ENCODE measurements at regions not wholly inside any gene's neighbourhood (a gene's known extent, or its start where the extent isn't known, plus 50 kb on each side); places are given as distances from the start of the nearest gene placed in this dataset.
"Not testable (repeated sequence)": the region's sequence is repeated elsewhere in the genome, so short reads cannot be mapped to it uniquely, and the experiment has no call there.

GRCh38 chr2:111319552-111319951 lies 198.8 kb downstream of the BCL2L11 start:
- H3K27me3 ChIP-seq (ENCODE audit: control insufficient read depth in 2 of 2, insufficient read depth in 1 of 2, low read length in 1 of 2); DNase-seq (ENCODE audit: low read depth in 6 of 9, low spot score in 9 of 9): not testable (repeated sequence)
- 98% methylated on average over 3 of the region's 6 CpGs for WGBS

GRCh38 chr2:111320264-111320663 lies 199.6 kb downstream of the BCL2L11 start:
- not testable (repeated sequence) for H3K27ac ChIP-seq (ENCODE audit: low read depth in 1 of 2, low read length in 1 of 2); DNase-seq (ENCODE audit: low read depth in 6 of 9, low spot score in 9 of 9); H3K4me1 ChIP-seq (ENCODE audit: control insufficient read depth in 2 of 2, insufficient read depth in 2 of 2, low read length in 2 of 2); H3K4me3 ChIP-seq (ENCODE audit: low read length in 2 of 2); H3K27me3 ChIP-seq (ENCODE audit: control insufficient read depth in 2 of 2, insufficient read depth in 1 of 2, low read length in 1 of 2); H3K9me3 ChIP-seq (ENCODE audit: control insufficient read depth in 2 of 2, insufficient read depth in 1 of 2, low read length in 1 of 2); H3K36me3 ChIP-seq (ENCODE audit: control insufficient read depth in 2 of 2, insufficient read depth in 2 of 2, low read length in 1 of 2)
- 72% methylated on average over 3 of the region's 3 CpGs for WGBS

More at GRCh38 chr2:111319552-111319951, 198.8 kb downstream of the BCL2L11 start:
- not testable (repeated sequence) for H3K9me3 ChIP-seq (ENCODE audit: control insufficient read depth in 2 of 2, insufficient read depth in 1 of 2, low read length in 1 of 2); H3K4me3 ChIP-seq (ENCODE audit: low read length in 2 of 2); H3K4me1 ChIP-seq (ENCODE audit: control insufficient read depth in 2 of 2, insufficient read depth in 2 of 2, low read length in 2 of 2); H3K36me3 ChIP-seq (ENCODE audit: control insufficient read depth in 2 of 2, insufficient read depth in 2 of 2, low read length in 1 of 2); H3K27ac ChIP-seq (ENCODE audit: low read depth in 1 of 2, low read length in 1 of 2)

DNA sequence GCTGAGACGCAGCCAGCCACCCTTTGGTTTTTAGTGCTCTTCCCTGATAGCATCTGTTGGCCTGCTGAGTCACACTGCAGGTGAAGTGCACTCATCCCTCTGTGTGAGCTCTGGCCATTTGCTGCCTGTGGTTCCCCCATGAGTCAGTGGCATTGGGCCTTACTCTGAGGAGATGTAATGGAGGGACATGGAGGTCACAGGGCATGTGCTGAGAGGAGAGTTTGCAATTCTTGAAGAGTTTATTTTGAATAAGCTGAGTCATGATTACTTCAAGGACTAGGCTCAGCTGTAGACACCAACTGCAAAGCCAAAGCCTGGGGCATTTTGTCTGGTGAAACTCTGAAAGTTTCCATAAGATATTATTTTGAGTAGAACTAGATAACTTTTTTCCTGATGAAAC lies 200.3 kb downstream of the BCL2L11 start:
- not testable (repeated sequence) for H3K27ac ChIP-seq (ENCODE audit: low read depth in 1 of 2, low read length in 1 of 2); H3K9me3 ChIP-seq (ENCODE audit: control insufficient read depth in 2 of 2, insufficient read depth in 1 of 2, low read length in 1 of 2); H3K4me3 ChIP-seq (ENCODE audit: low read length in 2 of 2); DNase-seq (ENCODE audit: low read depth in 6 of 9, low spot score in 9 of 9); H3K36me3 ChIP-seq (ENCODE audit: control insufficient read depth in 2 of 2, insufficient read depth in 2 of 2, low read length in 1 of 2); H3K4me1 ChIP-seq (ENCODE audit: control insufficient read depth in 2 of 2, insufficient read depth in 2 of 2, low read length in 2 of 2); H3K27me3 ChIP-seq (ENCODE audit: control insufficient read depth in 2 of 2, insufficient read depth in 1 of 2, low read length in 1 of 2)
- WGBS: no CpG with 5 or more reads among the region's 1 CpG

DNA sequence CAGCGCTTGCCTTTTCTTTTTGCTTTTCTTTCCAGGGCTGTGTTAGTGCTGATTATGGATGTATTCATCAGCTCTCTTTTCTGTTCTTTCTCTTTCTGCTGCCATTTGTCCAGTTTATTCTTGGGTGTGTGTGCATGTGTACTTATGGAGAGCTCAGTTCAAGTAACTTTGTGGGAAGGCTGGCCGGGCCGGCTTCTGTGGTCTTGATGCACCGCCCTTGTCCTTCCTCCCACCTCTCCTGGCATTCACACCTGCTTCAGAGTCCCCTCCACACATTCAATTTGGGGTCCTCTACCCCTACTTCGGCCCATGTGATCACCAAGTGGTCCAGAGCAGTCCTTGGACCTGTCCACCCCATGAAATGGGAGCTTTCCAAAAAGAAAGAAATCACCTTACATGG lies 202.7 kb downstream of the BCL2L11 start:
- DNase-seq (ENCODE audit: low read depth in 6 of 9, low spot score in 9 of 9); H3K9me3 ChIP-seq (ENCODE audit: control insufficient read depth in 2 of 2, insufficient read depth in 1 of 2, low read length in 1 of 2); H3K36me3 ChIP-seq (ENCODE audit: control insufficient read depth in 2 of 2, insufficient read depth in 2 of 2, low read length in 1 of 2); H3K4me3 ChIP-seq (ENCODE audit: low read length in 2 of 2); H3K27me3 ChIP-seq (ENCODE audit: control insufficient read depth in 2 of 2, insufficient read depth in 1 of 2, low read length in 1 of 2); H3K4me1 ChIP-seq (ENCODE audit: control insufficient read depth in 2 of 2, insufficient read depth in 2 of 2, low read length in 2 of 2); H3K27ac ChIP-seq (ENCODE audit: low read depth in 1 of 2, low read length in 1 of 2): not testable (repeated sequence)
- WGBS: 99% methylated on average over 3 of the region's 5 CpGs

DNA sequence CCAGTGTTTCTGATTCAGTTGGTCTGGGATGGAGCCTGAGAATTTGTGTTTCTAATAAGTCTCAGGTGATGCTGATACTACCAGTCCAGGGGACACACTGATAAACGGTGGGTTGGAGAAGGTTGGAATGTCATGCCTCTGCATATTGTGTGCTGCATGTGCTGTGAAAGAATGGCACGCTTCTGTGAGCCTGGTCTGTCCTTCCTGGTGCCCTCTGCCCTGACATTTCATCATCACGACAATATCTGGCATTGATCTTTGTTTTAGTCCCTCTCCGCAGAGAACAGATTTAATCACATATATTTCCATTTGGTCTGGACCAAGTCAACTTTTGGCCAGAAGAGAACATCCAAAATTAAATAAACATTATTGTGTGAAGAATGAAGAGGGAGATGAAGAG lies 207.0 kb downstream of the BCL2L11 start:
- H3K27ac ChIP-seq (ENCODE audit: low read depth in 1 of 2, low read length in 1 of 2); H3K27me3 ChIP-seq (ENCODE audit: control insufficient read depth in 2 of 2, insufficient read depth in 1 of 2, low read length in 1 of 2); H3K4me1 ChIP-seq (ENCODE audit: control insufficient read depth in 2 of 2, insufficient read depth in 2 of 2, low read length in 2 of 2); H3K9me3 ChIP-seq (ENCODE audit: control insufficient read depth in 2 of 2, insufficient read depth in 1 of 2, low read length in 1 of 2); H3K4me3 ChIP-seq (ENCODE audit: low read length in 2 of 2); H3K36me3 ChIP-seq (ENCODE audit: control insufficient read depth in 2 of 2, insufficient read depth in 2 of 2, low read length in 1 of 2); DNase-seq (ENCODE audit: low read depth in 6 of 9, low spot score in 9 of 9): not testable (repeated sequence)
- WGBS: no CpG with 5 or more reads among the region's 4 CpGs

DNA sequence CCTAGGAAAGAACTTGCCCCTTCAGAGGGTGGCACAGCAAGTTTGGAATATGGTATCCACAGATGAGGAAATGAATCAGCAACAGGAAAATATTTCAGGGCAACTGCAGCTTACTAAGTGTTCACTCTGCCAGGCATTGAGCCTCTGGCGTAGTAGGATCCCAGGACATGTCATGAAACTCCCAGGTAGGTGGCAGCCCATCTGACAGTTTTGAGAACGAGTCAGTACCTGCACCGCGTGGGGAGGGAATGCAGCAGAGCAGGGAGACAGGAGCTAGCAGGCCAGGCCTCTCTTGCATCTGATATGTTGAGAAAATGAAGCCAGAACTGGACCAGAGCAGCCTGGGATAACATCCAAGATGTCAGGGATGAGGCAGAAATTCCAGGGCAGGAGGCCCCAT lies 208.6 kb downstream of the BCL2L11 start:
- not testable (repeated sequence) for H3K27me3 ChIP-seq (ENCODE audit: control insufficient read depth in 2 of 2, insufficient read depth in 1 of 2, low read length in 1 of 2); H3K27ac ChIP-seq (ENCODE audit: low read depth in 1 of 2, low read length in 1 of 2); H3K9me3 ChIP-seq (ENCODE audit: control insufficient read depth in 2 of 2, insufficient read depth in 1 of 2, low read length in 1 of 2); H3K4me1 ChIP-seq (ENCODE audit: control insufficient read depth in 2 of 2, insufficient read depth in 2 of 2, low read length in 2 of 2); H3K4me3 ChIP-seq (ENCODE audit: low read length in 2 of 2); DNase-seq (ENCODE audit: low read depth in 6 of 9, low spot score in 9 of 9); H3K36me3 ChIP-seq (ENCODE audit: control insufficient read depth in 2 of 2, insufficient read depth in 2 of 2, low read length in 1 of 2)
- WGBS: no CpG with 5 or more reads among the region's 4 CpGs

- WGBS: 100% methylated on average over 2 of the region's 2 CpGs
Measured at GRCh38 chr2:111331099-111331724, 210.5 kb downstream of the BCL2L11 start.

GRCh38 chr2:111335220-111335907 lies 214.7 kb downstream of the BCL2L11 start:
- H3K4me1 ChIP-seq (ENCODE audit: control insufficient read depth in 2 of 2, insufficient read depth in 2 of 2, low read length in 2 of 2); H3K36me3 ChIP-seq (ENCODE audit: control insufficient read depth in 2 of 2, insufficient read depth in 2 of 2, low read length in 1 of 2); H3K9me3 ChIP-seq (ENCODE audit: control insufficient read depth in 2 of 2, insufficient read depth in 1 of 2, low read length in 1 of 2); DNase-seq (ENCODE audit: low read depth in 6 of 9, low spot score in 9 of 9); H3K27me3 ChIP-seq (ENCODE audit: control insufficient read depth in 2 of 2, insufficient read depth in 1 of 2, low read length in 1 of 2); H3K4me3 ChIP-seq (ENCODE audit: low read length in 2 of 2); H3K27ac ChIP-seq (ENCODE audit: low read depth in 1 of 2, low read length in 1 of 2): not testable (repeated sequence)

More at GRCh38 chr2:111331099-111331724, 210.5 kb downstream of the BCL2L11 start:
- H3K27me3 ChIP-seq (ENCODE audit: control insufficient read depth in 2 of 2, insufficient read depth in 1 of 2, low read length in 1 of 2); DNase-seq (ENCODE audit: low read depth in 6 of 9, low spot score in 9 of 9); H3K4me1 ChIP-seq (ENCODE audit: control insufficient read depth in 2 of 2, insufficient read depth in 2 of 2, low read length in 2 of 2); H3K4me3 ChIP-seq (ENCODE audit: low read length in 2 of 2); H3K36me3 ChIP-seq (ENCODE audit: control insufficient read depth in 2 of 2, insufficient read depth in 2 of 2, low read length in 1 of 2); H3K27ac ChIP-seq (ENCODE audit: low read depth in 1 of 2, low read length in 1 of 2); H3K9me3 ChIP-seq (ENCODE audit: control insufficient read depth in 2 of 2, insufficient read depth in 1 of 2, low read length in 1 of 2): not testable (repeated sequence)

DNA sequence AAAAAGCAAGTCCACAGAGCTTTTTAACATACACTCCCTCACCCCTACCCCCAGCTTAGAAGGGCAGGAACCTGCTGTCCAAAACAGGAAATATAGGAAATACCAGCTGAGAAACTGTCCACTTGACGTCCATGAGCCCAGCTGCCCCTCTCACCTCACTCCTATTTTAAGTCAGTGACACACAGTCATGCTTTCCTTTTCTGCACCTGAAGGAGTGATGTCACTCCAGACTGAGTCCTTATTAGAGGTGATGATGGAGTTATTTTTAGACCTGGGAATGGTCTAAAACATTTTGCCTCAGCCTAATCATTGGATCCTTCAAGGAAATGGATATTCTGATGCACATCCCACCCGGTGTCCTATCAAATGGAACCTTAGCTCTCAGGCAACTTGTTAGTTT lies 217.8 kb downstream of the BCL2L11 start:
- H3K4me3 ChIP-seq (ENCODE audit: low read length in 2 of 2); H3K9me3 ChIP-seq (ENCODE audit: control insufficient read depth in 2 of 2, insufficient read depth in 1 of 2, low read length in 1 of 2); H3K4me1 ChIP-seq (ENCODE audit: control insufficient read depth in 2 of 2, insufficient read depth in 2 of 2, low read length in 2 of 2); H3K27ac ChIP-seq (ENCODE audit: low read depth in 1 of 2, low read length in 1 of 2); DNase-seq (ENCODE audit: low read depth in 6 of 9, low spot score in 9 of 9); H3K27me3 ChIP-seq (ENCODE audit: control insufficient read depth in 2 of 2, insufficient read depth in 1 of 2, low read length in 1 of 2); H3K36me3 ChIP-seq (ENCODE audit: control insufficient read depth in 2 of 2, insufficient read depth in 2 of 2, low read length in 1 of 2): not testable (repeated sequence)
- WGBS: no CpG with 5 or more reads among the region's 2 CpGs

Measured in thymus (tissue), 11 donors.